ENCODE measurements at regions not wholly inside any gene's neighbourhood (a gene's known extent, or its start where the extent isn't known, plus 50 kb on each side); places are given as distances from the start of the nearest gene placed in this dataset.
A peak's percentile ranks its signal among the peaks of the same experiment; 100 is the strongest.
"Not testable (repeated sequence)": the region's sequence is repeated elsewhere in the genome, so short reads cannot be mapped to it uniquely, and the experiment has no call there.

- DNase-seq (ENCODE audit: low spot score): no peak
Measured at GRCh38 chr10:85459906-85460305, 906.7 kb downstream of the GRID1 start.

- no peak for DNase-seq (ENCODE audit: low spot score)
Measured at GRCh38 chr10:85464336-85464735, 902.3 kb downstream of the GRID1 start.

- no peak for DNase-seq (ENCODE audit: low spot score)
Measured at GRCh38 chr10:85477979-85478378, 888.6 kb downstream of the GRID1 start.

GRCh38 chr10:85490431-85490830, 876.2 kb downstream of the GRID1 start:
- DNase-seq (ENCODE audit: low spot score): no peak

GRCh38 chr10:85491652-85492051, 874.9 kb downstream of the GRID1 start:
- no peak for DNase-seq (ENCODE audit: low spot score)

- DNase-seq (ENCODE audit: low spot score): no peak
Measured at GRCh38 chr10:85492684-85493083, 873.9 kb downstream of the GRID1 start.

- no peak for DNase-seq (ENCODE audit: low spot score)
Measured at GRCh38 chr10:85493703-85494102, 872.9 kb downstream of the GRID1 start.

GRCh38 chr10:85504641-85505040, 862.0 kb downstream of the GRID1 start:
- not testable (repeated sequence) for DNase-seq (ENCODE audit: low spot score)

GRCh38 chr10:85508159-85508558, 858.4 kb downstream of the GRID1 start:
- DNase-seq (ENCODE audit: low spot score): no peak

GRCh38 chr10:85510682-85511081, 855.9 kb downstream of the GRID1 start:
- DNase-seq (ENCODE audit: low spot score): no peak

- no peak for DNase-seq (ENCODE audit: low spot score)
Measured at GRCh38 chr10:85513436-85513835, 853.2 kb downstream of the GRID1 start.

GRCh38 chr10:85515316-85515715, 851.3 kb downstream of the GRID1 start:
- no peak for DNase-seq (ENCODE audit: low spot score)

GRCh38 chr10:85524001-85524666, 842.5 kb downstream of the GRID1 start:
- no peak for DNase-seq (ENCODE audit: low spot score)

- DNase-seq (ENCODE audit: low spot score): peak; percentile 88
Measured at GRCh38 chr10:85527616-85528317, 838.8 kb downstream of the GRID1 start.

- no peak for DNase-seq (ENCODE audit: low spot score)
Measured at GRCh38 chr10:85528318-85528652, 838.3 kb downstream of the GRID1 start.

- DNase-seq (ENCODE audit: low spot score): no peak
Measured at GRCh38 chr10:85531706-85532105, 834.9 kb downstream of the GRID1 start.

- no peak for DNase-seq (ENCODE audit: low spot score)
Measured at GRCh38 chr10:85532773-85533172, 833.8 kb downstream of the GRID1 start.

GRCh38 chr10:85535926-85536325, 830.7 kb downstream of the GRID1 start:
- DNase-seq (ENCODE audit: low spot score): no peak

GRCh38 chr10:85537561-85537960, 829.0 kb downstream of the GRID1 start:
- no peak for DNase-seq (ENCODE audit: low spot score)

- no peak for DNase-seq (ENCODE audit: low spot score)
Measured at GRCh38 chr10:85538601-85539000, 828.0 kb downstream of the GRID1 start.

GRCh38 chr10:85542152-85542551, 824.4 kb downstream of the GRID1 start:
- no peak for DNase-seq (ENCODE audit: low spot score)

GRCh38 chr10:85542936-85543730, 823.5 kb downstream of the GRID1 start:
- DNase-seq (ENCODE audit: low spot score): no peak

GRCh38 chr10:85544956-85545355, 821.6 kb downstream of the GRID1 start:
- peak; percentile 53 for DNase-seq (ENCODE audit: low spot score)

All from kidney capillary endothelial cell (primary cell).